GM21825 (cell line): ENCODE measurements at regions not wholly inside any gene's neighbourhood (a gene's known extent, or its start where the extent isn't known, plus 50 kb on each side); places are given as distances from the start of the nearest gene placed in this dataset.
"Not testable (repeated sequence)": the region's sequence is repeated elsewhere in the genome, so short reads cannot be mapped to it uniquely, and the experiment has no call there.

Source experiments
- ATAC-seq: cut with Tn5 transposase; IDR thresholded peaks from one replicate; pipeline ENCODE4 v1.9.1; 2021; ENCODE audit warnings: mild to moderate bottlenecking, moderate library complexity; ENCODE audit not compliant: unreplicated experiment

DNA sequence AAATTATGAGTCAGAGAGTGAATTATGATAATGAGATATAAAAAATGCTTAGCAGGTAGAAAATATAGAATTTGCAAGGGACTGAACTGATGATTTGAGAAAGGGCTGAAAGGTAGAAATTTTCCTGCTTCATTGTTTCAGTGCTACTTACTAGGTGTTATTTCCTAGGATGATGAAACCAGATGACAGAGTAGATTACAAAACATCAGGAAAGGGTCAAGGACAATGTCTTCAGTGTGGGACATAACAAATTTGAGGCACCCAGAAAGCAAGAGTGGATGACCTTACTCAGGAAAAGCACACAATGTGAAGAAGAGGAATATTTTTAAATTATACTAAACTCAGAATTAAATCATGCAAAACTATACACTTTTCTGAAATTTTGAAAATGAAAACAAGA, 102.1 kb downstream of the SHCBP1 start:
- no peak for ATAC-seq

- ATAC-seq, result no peak
These were observed 124.5 kb downstream of the SHCBP1 start for GRCh38 chr16:46496701-46497100.

DNA sequence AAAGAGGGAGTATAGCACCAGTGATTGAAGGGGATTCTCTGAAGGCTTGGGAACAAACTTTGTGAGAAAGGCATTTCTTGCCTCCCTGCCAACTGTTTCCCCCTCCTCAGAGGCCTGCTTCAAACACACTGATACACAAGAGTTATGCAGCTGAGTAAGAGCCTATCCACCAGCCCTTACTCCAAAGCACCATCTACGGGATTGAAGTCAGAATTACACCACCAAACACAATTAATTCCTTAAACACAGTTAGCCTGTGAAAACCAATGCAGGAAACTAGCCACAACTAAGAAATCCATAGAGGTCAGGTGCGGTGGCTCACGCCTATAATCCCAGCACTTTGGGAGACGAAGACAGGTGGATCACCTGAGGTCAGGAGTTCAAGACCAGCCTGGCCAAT, 138.3 kb downstream of the SHCBP1 start:
- ATAC-seq, result no peak

DNA sequence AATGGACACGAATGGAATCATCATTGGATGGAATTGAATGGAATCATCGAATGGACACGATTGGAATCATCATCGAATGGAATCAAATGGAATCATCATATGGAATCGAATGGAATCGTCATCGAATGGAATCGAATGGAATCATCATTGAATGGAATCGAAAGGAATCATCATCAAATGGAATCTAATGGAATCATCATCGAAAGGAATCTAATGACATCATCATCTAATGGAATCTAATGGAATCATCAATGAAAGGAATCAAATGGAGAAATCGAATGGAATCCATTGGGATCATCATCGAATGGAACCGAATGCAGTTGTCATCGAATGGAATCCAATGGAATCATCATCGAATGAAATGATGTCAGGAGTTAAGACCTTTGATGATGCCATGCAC, 154.9 kb downstream of the SHCBP1 start:
- no peak for ATAC-seq

GRCh38 chr16:46454801-46455200, 166.4 kb downstream of the SHCBP1 start:
- not testable (repeated sequence) for ATAC-seq

- ATAC-seq, result no peak
These were observed 192.8 kb downstream of the SHCBP1 start for GRCh38 chr16:46428108-46429061.

- no peak for ATAC-seq
These were observed 193.7 kb downstream of the SHCBP1 start for GRCh38 chr16:46427340-46428107.

DNA sequence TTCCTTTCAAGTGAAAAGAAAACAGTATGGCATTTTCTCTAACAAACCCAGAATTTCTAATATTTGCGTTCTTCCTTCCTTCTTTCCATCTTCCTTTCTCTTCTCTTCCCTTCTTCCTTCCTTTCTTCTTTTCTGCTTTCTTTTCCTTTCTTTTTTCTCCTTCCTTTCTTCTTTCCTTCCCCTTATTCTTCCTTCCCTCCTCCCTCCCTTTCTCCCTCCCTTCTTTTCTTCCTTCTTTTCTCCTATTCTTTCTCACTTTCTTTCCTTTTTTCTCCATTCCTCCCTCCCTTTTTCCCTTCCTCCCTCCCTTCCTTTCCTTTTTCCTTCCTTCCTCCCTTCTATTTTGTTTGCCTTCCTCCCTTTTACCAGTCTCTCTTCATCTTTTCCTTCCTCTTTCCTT, 194.8 kb downstream of the SHCBP1 start:
- ATAC-seq, result no peak

- ATAC-seq, result no peak
These were observed 217.2 kb downstream of the SHCBP1 start for GRCh38 chr16:46404028-46404427.

DNA sequence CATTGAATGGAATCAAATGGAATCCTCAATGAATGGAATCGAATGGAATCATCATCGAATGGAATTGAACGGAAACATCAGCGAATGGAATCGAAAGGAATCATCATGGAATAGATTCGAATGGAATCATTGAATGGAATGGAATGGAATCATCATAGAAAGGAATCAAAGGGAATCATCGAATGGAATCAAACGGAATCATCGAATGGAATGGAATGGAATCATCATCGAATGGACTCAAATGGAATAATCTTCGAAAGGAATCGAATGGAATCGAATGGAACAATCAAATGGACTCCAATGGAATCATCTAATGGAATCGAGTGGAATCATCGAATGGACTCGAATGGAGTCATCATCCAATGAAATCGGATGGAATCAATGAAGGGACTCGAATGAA, 222.6 kb downstream of the SHCBP1 start:
- ATAC-seq, result not testable (repeated sequence)

DNA sequence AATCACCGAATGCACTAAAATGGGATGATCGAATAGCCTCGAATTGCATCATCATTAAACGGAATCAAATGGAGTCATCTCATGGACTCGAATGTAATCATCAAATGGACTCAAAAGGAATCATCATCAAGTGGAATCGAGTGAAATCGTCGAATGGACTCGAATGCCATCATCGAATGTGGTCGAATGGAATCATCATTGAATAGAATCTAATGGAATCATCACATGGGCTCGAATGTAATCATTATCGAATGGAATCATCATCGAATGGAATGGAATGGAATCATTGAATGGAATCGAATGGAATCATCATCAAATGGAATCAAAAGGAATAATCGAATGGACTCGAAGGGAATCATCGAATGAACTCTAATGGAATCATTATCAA, 224.3 kb downstream of the SHCBP1 start:
- not testable (repeated sequence) for ATAC-seq

DNA sequence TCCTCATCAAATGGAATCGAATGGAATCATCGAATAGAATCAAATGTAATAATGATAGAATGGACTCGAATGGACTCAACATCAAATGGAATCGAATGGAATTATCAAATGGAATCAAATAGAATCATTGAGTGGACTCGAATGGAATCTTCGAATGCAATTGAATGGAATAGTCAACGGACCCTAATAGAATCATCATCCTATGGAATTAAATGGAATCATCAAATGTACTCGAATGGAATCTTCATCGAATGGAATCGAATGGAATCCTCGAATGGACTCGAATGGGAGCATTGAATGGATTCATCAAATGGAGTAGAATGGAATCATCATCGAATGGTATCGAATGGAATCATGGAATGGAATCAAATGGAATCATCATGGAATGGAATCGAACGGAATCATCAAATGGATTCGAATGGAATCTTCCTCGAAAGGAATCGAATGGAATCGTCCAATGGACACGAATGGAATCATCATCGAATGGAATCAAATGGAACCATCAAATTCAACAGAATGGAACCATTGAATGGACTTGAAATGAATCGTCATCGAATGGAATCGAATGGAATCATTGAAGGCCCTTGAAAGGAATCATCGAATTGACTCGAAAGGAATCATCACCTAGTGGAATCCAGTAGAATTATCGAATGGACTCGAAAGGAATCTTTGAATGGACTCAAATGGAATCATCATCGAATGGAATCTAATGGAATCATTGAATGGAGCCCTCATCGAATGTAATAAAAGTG, 224.9 kb downstream of the SHCBP1 start:
- not testable (repeated sequence) for ATAC-seq

- not testable (repeated sequence) for ATAC-seq
These were observed 225.7 kb downstream of the SHCBP1 start for GRCh38 chr16:46395391-46395921.

GRCh38 chr16:46394963-46395362, 226.2 kb downstream of the SHCBP1 start:
- not testable (repeated sequence) for ATAC-seq

GRCh38 chr16:46394149-46394548, 227.0 kb downstream of the SHCBP1 start:
- ATAC-seq, result not testable (repeated sequence)

DNA sequence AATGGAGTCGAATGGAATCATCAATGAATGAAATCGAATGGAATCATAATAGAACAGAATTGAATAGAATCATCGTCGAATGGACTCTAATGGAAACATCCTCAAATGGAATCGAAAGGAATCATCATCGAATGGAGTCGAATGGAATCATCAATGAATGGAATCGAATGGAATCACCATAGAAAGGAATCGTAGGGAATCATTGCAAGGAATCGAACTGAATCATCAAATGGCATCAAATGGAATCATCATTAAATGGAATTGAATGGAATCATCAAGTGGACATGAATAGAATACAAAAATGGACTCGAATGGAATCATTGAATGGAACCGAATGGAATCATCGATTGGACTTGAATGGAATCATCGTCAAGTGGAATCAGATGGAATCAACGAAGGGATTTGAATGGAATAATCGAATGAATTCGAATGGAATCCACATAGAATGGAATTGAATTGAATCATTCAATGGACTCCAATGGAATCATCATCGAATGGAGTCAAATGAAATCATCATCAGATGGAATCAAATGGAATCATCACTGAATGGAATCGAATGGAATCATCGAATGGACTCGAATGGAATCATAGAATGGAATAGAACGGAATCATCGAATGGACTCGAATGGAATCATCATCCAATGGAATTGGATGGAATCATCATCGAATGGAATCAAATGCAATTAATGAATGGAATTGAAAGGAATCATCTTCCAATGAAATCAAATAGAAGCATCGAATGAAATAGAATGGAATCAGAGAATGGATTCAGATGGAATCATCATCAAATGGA, 228.1 kb downstream of the SHCBP1 start:
- ATAC-seq, result not testable (repeated sequence)

DNA sequence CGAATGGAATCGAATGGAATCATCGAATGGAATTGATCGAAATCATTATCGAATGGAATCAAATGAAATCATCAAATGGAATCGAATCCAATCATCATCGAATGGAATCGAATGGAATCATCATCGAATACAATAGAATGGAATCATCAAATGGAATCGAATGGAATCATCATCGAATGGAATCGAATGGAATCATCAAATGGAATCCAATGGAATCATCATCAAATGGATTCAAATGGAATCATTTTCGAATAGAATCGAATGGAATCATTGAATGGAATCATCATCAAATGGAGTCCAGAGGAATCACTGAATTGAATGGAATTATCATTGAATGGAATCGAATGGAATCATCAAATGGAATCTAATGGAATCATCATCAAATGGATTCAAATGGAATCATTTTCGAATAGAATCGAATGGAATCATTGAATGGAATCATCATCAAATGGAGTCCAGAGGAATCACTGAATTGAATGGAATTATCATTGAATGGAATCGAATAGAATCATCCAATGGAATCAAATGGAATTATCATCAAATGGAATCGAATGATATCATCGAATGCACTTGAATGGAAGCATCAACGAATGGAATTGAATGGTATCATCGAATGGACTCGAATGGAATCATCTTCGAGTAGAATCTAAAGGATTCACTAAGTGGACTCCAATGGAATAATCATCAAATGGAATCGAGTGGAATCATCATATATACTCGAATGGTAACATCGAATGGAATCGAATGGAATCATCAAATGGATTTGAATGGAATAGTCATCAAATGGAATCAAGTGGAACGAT, 230.3 kb downstream of the SHCBP1 start:
- not testable (repeated sequence) for ATAC-seq

DNA sequence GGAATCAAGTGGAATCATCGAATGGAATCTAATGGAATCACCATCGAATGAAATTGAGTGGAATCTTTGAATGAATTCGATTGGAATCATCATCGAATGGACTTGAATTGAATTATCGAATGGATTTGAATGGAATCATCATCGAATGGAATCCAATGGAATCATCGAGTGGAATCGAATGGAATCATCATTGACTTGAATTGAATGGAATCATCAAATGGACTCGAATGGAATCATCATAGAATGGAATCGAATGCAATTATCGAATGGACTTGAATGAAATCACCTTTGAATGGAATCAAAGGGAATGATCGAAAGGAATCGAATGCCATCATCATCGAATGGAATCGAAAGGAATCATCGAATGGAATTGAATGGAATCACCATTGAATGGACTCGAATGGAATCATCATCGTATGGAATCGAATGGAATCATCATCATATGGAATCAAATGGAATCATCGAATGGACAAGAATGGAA, 231.6 kb downstream of the SHCBP1 start:
- not testable (repeated sequence) for ATAC-seq

- ATAC-seq, result not testable (repeated sequence)
These were observed 232.2 kb downstream of the SHCBP1 start for GRCh38 chr16:46388939-46389491.
